ENCODE measurements at regions not wholly inside any gene's neighbourhood (a gene's known extent, or its start where the extent isn't known, plus 50 kb on each side); places are given as distances from the start of the nearest gene placed in this dataset.

DNA sequence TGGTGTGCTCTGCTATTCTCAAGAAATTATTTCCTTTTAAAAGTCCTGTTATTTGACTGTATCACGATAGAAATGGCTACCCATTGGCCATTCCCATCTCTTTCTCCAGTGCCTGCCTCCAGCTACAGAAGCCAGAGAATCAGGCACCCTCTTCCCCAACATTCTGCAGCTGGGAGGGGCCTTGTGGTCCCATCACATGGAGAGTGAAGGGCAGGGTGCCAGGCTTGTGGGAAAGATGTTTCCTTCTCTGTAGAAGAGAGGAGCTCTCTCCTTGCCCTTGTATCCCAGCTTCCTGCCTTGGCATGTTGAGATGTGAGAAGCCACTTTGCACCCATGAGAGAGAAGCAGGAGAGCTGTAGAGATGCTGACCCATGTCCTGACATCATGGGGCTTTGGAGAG, 465.0 kb downstream of the MTRR start:
- Histone ChIP-seq H3K27ac (no peak overlapping the region), H3K9me3 (no peaks in the 10 kb centered on the region), H3K36me3 (no peaks in the 10 kb centered on the region), H3K27me3 (replicated peaks; ENCODE audit: insufficient read depth) (no peaks in the 10 kb centered on the region), H3K4me1 (ENCODE audit: control insufficient read depth in 1 of 2, low read depth in 2 of 2) (no peaks in the 10 kb centered on the region), H3K4me3 (no peak overlapping the region)
- no peak for TF ChIP-seq CTCF (IDR thresholded peaks at IDR 0.05)
- DNase-seq (ENCODE audit: low spot score) (no peak), ATAC-seq (ENCODE audit: insufficient number of reproducible peaks, low FRiP score, low read depth) (no peak)

DNA sequence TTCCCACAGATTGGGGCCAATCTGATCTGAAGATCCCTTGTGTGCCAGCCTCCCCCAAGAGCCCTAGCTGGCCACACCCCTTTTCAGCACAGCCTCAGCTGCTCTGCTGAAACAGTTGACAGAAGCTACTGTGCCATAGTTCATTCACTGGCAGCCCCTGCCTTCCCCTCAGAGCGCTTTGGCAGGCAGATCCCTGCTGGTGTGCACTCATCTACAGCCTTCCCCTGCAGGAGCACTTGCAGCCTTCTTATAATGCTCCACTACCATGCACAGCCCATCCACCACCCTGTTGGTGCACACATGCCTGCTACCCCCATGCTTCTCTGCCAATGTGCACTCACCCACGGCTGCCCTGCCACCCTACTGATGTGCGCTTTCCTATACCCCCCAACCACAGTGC, 471.3 kb downstream of the MTRR start:
- Histone ChIP-seq H3K27ac (no peak overlapping the region), H3K9me3 (no peaks in the 10 kb centered on the region), H3K27me3 (replicated peaks; ENCODE audit: insufficient read depth) (no peaks in the 10 kb centered on the region), H3K4me3 (no peak overlapping the region), H3K36me3 (no peaks in the 10 kb centered on the region), H3K4me1 (ENCODE audit: control insufficient read depth in 1 of 2, low read depth in 2 of 2) (no peaks in the 10 kb centered on the region)
- DNase-seq (ENCODE audit: low spot score) (no peak), ATAC-seq (ENCODE audit: insufficient number of reproducible peaks, low FRiP score, low read depth) (no peak)
- TF ChIP-seq CTCF (IDR thresholded peaks at IDR 0.05): no peak

DNA sequence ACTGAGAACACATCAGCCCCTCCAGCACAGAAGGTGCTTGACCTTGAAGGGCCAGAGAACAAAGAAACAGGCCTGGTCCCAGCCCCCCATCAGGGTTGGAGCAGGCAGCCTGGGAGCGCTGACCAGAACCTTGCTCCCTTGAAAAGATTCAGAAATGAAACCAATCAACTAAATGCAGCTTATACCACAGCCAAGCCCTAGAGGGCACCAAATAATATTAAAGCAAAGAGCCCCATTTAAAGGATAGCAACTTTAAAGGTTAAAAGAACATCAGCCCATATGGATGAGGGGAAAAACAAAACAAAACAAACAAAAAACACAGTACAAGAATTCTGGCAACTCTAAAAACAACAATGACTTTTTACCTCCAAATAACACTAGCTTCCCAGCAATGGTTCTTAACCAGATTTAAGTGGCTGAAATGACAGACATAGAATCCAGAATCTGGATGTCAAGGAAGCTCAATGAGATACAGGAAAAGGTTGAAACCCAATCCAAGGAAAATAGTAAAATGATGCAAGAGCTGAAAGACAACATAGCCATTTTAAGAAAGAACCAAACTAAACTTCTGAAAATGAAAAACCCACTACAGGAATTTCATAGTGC, 471.9 kb downstream of the MTRR start:
- ATAC-seq (ENCODE audit: insufficient number of reproducible peaks, low FRiP score, low read depth) (no peak), DNase-seq (ENCODE audit: low spot score) (no peak)
- no peak overlapping the region for H3K27ac ChIP-seq
- no peaks in the 10 kb centered on the region for H3K36me3 ChIP-seq
- H3K27me3 ChIP-seq (replicated peaks; ENCODE audit: insufficient read depth): no peaks in the 10 kb centered on the region
- no peak overlapping the region for H3K4me3 ChIP-seq
- no peaks in the 10 kb centered on the region for H3K4me1 ChIP-seq (ENCODE audit: control insufficient read depth in 1 of 2, low read depth in 2 of 2)
- peak; percentile 25 for TF ChIP-seq CTCF (IDR thresholded peaks at IDR 0.05)
- H3K9me3 ChIP-seq: no peaks in the 10 kb centered on the region

DNA sequence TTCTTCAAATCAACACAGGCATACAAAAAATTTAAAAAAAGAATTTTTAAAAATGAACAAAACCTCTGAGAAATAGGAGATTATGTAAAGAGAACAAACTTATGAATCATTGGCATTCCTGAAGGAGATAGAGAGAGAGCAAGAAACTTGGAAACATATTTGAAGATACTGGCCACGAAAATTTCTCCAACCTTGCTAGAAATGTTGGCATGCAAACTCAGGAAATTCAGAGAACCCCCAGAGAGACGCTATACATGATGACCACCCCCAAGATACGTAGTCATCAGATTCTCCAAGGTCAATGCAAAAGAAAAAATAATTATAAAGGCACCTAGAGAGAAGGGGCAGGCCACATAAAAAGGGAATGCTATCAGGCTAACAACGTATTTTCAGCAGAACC, 472.5 kb downstream of the MTRR start:
- Histone ChIP-seq H3K9me3 (no peaks in the 10 kb centered on the region), H3K36me3 (no peaks in the 10 kb centered on the region), H3K4me3 (no peak overlapping the region), H3K27me3 (replicated peaks; ENCODE audit: insufficient read depth) (no peaks in the 10 kb centered on the region), H3K4me1 (ENCODE audit: control insufficient read depth in 1 of 2, low read depth in 2 of 2) (no peaks in the 10 kb centered on the region), H3K27ac (no peak overlapping the region)
- no peak for TF ChIP-seq CTCF (IDR thresholded peaks at IDR 0.05)
- no peak for ATAC-seq (ENCODE audit: insufficient number of reproducible peaks, low FRiP score, low read depth)
- DNase-seq (ENCODE audit: low spot score): no peak

GRCh38 chr5:8347984-8348383, 479.0 kb downstream of the MTRR start:
- TF ChIP-seq CTCF (IDR thresholded peaks at IDR 0.05): no peak
- H3K27ac ChIP-seq: no peak overlapping the region

More at GRCh38 chr5:8347984-8348383, 479.0 kb downstream of the MTRR start:
- no peak for ATAC-seq (ENCODE audit: insufficient number of reproducible peaks, low FRiP score, low read depth)
- H3K9me3 ChIP-seq: no peaks in the 10 kb centered on the region
- H3K4me3 ChIP-seq: no peak overlapping the region
- H3K27me3 ChIP-seq (replicated peaks; ENCODE audit: insufficient read depth): no peaks in the 10 kb centered on the region
- no peak for DNase-seq (ENCODE audit: low spot score)
- no peaks in the 10 kb centered on the region for H3K36me3 ChIP-seq
- H3K4me1 ChIP-seq (ENCODE audit: control insufficient read depth in 1 of 2, low read depth in 2 of 2): no peaks in the 10 kb centered on the region

Measured in thoracic aorta (tissue), 2 donors.